ENCODE measurements at regions not wholly inside any gene's neighbourhood (a gene's known extent, or its start where the extent isn't known, plus 50 kb on each side); places are given as distances from the start of the nearest gene placed in this dataset.

- CTCF ChIA-PET: no interaction called here
- Histone ChIP-seq H3K79me2 (ENCODE audit: insufficient read depth, low read length) (no peaks in the 10 kb centered on the region), H3K9ac (ENCODE audit: low read length) (no peak overlapping the region), H3K4me1 (ENCODE audit: control insufficient read depth in 1 of 2, insufficient read depth in 2 of 2, low read length in 2 of 2) (no peaks in the 10 kb centered on the region), H3K9me2 (ENCODE audit: insufficient read depth) (no peaks in the 10 kb centered on the region), H4K20me1 (ENCODE audit: insufficient read depth) (no peaks in the 10 kb centered on the region), H3K4me3 (replicated peaks in 1 of 2; ENCODE audit: low read depth in 1 of 2, low read length in 2 of 2) (no peak overlapping the region), H3K27me3 (ENCODE audit: insufficient read depth, low read length) (peaks cover 5% of the 10 kb centered on the region), H2AFZ (ENCODE audit: low read depth, low read length, poor library complexity, severe bottlenecking) (no peak overlapping the region), H3K9me3 (ENCODE audit: control insufficient read depth in 1 of 2, insufficient read depth in 1 of 2, low read depth in 1 of 2, low read length in 2 of 2) (no peaks in the 10 kb centered on the region), H3K4me2 (ENCODE audit: low read length) (no peak overlapping the region), H3K27ac (ENCODE audit: low read depth, low read length) (no peak overlapping the region), H3K36me3 (ENCODE audit: control insufficient read depth in 1 of 2, insufficient read depth in 2 of 2, low read length in 2 of 2) (no peaks in the 10 kb centered on the region)
- RAD21 ChIA-PET (ENCODE audit: low non-redundant PET in 1 of 2, low total read pairs in 2 of 2, uncharacterized antibody in 2 of 2, unreplicated experiment in 2 of 2): no interaction called here
- intact Hi-C loops (cut with micrococcal nuclease): no loop called here
- TF ChIP-seq SIN3A (IDR thresholded peaks at IDR 0.05; ENCODE audit: low read depth) (no peak), SRF (IDR thresholded peaks at IDR 0.05; ENCODE audit: low read depth) (no peak), POLR2AphosphoS5 (IDR thresholded peaks at IDR 0.05; ENCODE audit: low read depth, low read length) (no peak), ATF3 (IDR thresholded peaks at IDR 0.05) (no peak), ZBTB33 (IDR thresholded peaks at IDR 0.05; ENCODE audit: extremely low read depth, insufficient replicate concordance, low read length) (no peak), EGR1 (IDR thresholded peaks at IDR 0.05; ENCODE audit: low read depth) (no peak), FOSL1 (IDR thresholded peaks at IDR 0.05; ENCODE audit: low read depth) (no peak), CBX3 (IDR thresholded peaks at IDR 0.05; ENCODE audit: low read depth) (no peak), REST (IDR thresholded peaks at IDR 0.05; ENCODE audit: low read depth) (no peak), ZFX (IDR thresholded peaks at IDR 0.05) (no peak), YY1 (IDR thresholded peaks at IDR 0.05; ENCODE audit: extremely low read depth, insufficient replicate concordance, low read depth, low read length) (no peak), ZNF274 (IDR thresholded peaks at IDR 0.05; ENCODE audit: low read depth, low read length) (no peak), POLR2A (IDR thresholded peaks at IDR 0.05; ENCODE audit: borderline replicate concordance, extremely low read depth, insufficient read depth, insufficient read length) (no peak), EZH2 (IDR thresholded peaks at IDR 0.05) (no peak), JUND (IDR thresholded peaks at IDR 0.05) (no peak), CEBPB (IDR thresholded peaks at IDR 0.05; ENCODE audit: low read depth) (no peak), EZH2phosphoT487 (IDR thresholded peaks at IDR 0.05; ENCODE audit: borderline replicate concordance) (no peak), RAD21 (IDR thresholded peaks at IDR 0.05; ENCODE audit: low read depth) (no peak), SP1 (IDR thresholded peaks at IDR 0.05; ENCODE audit: low read depth) (no peak), MAX (IDR thresholded peaks at IDR 0.05) (no peak)
- POLR2A ChIA-PET: no interaction called here
- ATAC-seq (no peak), DNase-seq (ENCODE audit: low read depth, low spot score) (no peak)
- no TSS peak for BruUV-seq (replicated peaks)
Observed at GRCh38 chr1:29753244-29753643, 516.9 kb downstream of the PTPRU start.

All from HCT116 (cell line).